Activated naive CD8-positive, alpha-beta T cell treated with anti-CD3 and anti-CD28 coated beads for 36 hours (primary cell): ENCODE measurements at regions not wholly inside any gene's neighbourhood (a gene's known extent, or its start where the extent isn't known, plus 50 kb on each side); places are given as distances from the start of the nearest gene placed in this dataset.

Experiments used
- DNase-seq: peaks from one replicate; pipeline ENCODE4 v3.0.0; 2021
- H3K27ac Mint-ChIP-seq: one replicate; pipeline ENCODE4 v1.8.0; 2022; ENCODE audit warnings: mild to moderate bottlenecking, moderate library complexity, mixed read lengths
- H3K27me3 Mint-ChIP-seq: one replicate; pipeline ENCODE4 v1.8.0; 2022; ENCODE audit warnings: mild to moderate bottlenecking, mixed read lengths
- H3K36me3 Mint-ChIP-seq: one replicate; pipeline ENCODE4 v1.8.0; 2021; ENCODE audit warnings: mild to moderate bottlenecking, mixed read lengths
- H3K4me1 Mint-ChIP-seq: one replicate; pipeline ENCODE4 v1.8.0; 2021; ENCODE audit warnings: mixed read lengths
- H3K4me3 Mint-ChIP-seq: one replicate; pipeline ENCODE4 v1.8.0; 2022; ENCODE audit warnings: mild to moderate bottlenecking, moderate library complexity, mixed read lengths
- H3K9me3 Mint-ChIP-seq: one replicate; pipeline ENCODE4 v1.8.0; 2022; ENCODE audit warnings: mixed read lengths

- Mint-ChIP-seq H3K9me3 (no peaks in the 10 kb centered on the region), H3K4me3 (no peak overlapping the region), H3K4me1 (no peaks in the 10 kb centered on the region)
Measured at GRCh38 chr7:18421297-18422002, 74.1 kb upstream of the HDAC9 start.

GRCh38 chr7:18425227-18425626, 70.3 kb upstream of the HDAC9 start:
- Mint-ChIP-seq H3K9me3 (no peaks in the 10 kb centered on the region), H3K4me3 (no peak overlapping the region), H3K4me1 (no peaks in the 10 kb centered on the region), H3K27me3 (no peaks in the 10 kb centered on the region), H3K36me3 (no peaks in the 10 kb centered on the region), H3K27ac (no peak overlapping the region)
- DNase-seq, result no peak

More at GRCh38 chr7:18421297-18422002, 74.1 kb upstream of the HDAC9 start:
- H3K27me3 Mint-ChIP-seq, result no peaks in the 10 kb centered on the region
- no peak for DNase-seq
- H3K27ac Mint-ChIP-seq, result no peak overlapping the region
- no peaks in the 10 kb centered on the region for H3K36me3 Mint-ChIP-seq

- Mint-ChIP-seq H3K36me3 (no peaks in the 10 kb centered on the region), H3K27ac (no peak overlapping the region), H3K27me3 (no peaks in the 10 kb centered on the region), H3K9me3 (no peaks in the 10 kb centered on the region), H3K4me1 (no peaks in the 10 kb centered on the region), H3K4me3 (no peak overlapping the region)
- DNase-seq, result no peak
Measured at GRCh38 chr7:18425838-18426445, 69.6 kb upstream of the HDAC9 start.

- DNase-seq, result no peak
- Mint-ChIP-seq H3K4me1 (no peaks in the 10 kb centered on the region), H3K36me3 (no peaks in the 10 kb centered on the region), H3K9me3 (no peaks in the 10 kb centered on the region), H3K27ac (no peak overlapping the region), H3K27me3 (no peaks in the 10 kb centered on the region), H3K4me3 (no peak overlapping the region)
Measured at GRCh38 chr7:18426564-18427226, 68.9 kb upstream of the HDAC9 start.

GRCh38 chr7:18429547-18429946, 66.0 kb upstream of the HDAC9 start:
- Mint-ChIP-seq H3K4me1 (no peaks in the 10 kb centered on the region), H3K27ac (no peak overlapping the region), H3K36me3 (no peaks in the 10 kb centered on the region), H3K9me3 (no peaks in the 10 kb centered on the region), H3K4me3 (no peak overlapping the region), H3K27me3 (no peaks in the 10 kb centered on the region)
- no peak for DNase-seq

GRCh38 chr7:18430810-18431209, 64.7 kb upstream of the HDAC9 start:
- Mint-ChIP-seq H3K9me3 (no peaks in the 10 kb centered on the region), H3K27me3 (no peaks in the 10 kb centered on the region), H3K27ac (no peak overlapping the region), H3K4me1 (no peaks in the 10 kb centered on the region), H3K4me3 (no peak overlapping the region), H3K36me3 (no peaks in the 10 kb centered on the region)
- no peak for DNase-seq

GRCh38 chr7:18434171-18434570, 61.4 kb upstream of the HDAC9 start:
- H3K36me3 Mint-ChIP-seq, result no peaks in the 10 kb centered on the region
- no peak for DNase-seq
- no peak overlapping the region for H3K27ac Mint-ChIP-seq
- no peak overlapping the region for H3K4me3 Mint-ChIP-seq
- no peaks in the 10 kb centered on the region for H3K9me3 Mint-ChIP-seq
- no peaks in the 10 kb centered on the region for H3K4me1 Mint-ChIP-seq
- no peaks in the 10 kb centered on the region for H3K27me3 Mint-ChIP-seq

GRCh38 chr7:18437101-18437500, 58.4 kb upstream of the HDAC9 start:
- H3K27me3 Mint-ChIP-seq, result no peaks in the 10 kb centered on the region
- no peak overlapping the region for H3K4me3 Mint-ChIP-seq
- H3K36me3 Mint-ChIP-seq, result no peaks in the 10 kb centered on the region
- no peak for DNase-seq
- no peaks in the 10 kb centered on the region for H3K4me1 Mint-ChIP-seq
- H3K27ac Mint-ChIP-seq, result no peak overlapping the region
- no peaks in the 10 kb centered on the region for H3K9me3 Mint-ChIP-seq

- Mint-ChIP-seq H3K4me3 (no peak overlapping the region), H3K36me3 (no peaks in the 10 kb centered on the region), H3K27me3 (no peaks in the 10 kb centered on the region), H3K27ac (no peak overlapping the region), H3K4me1 (no peaks in the 10 kb centered on the region), H3K9me3 (no peaks in the 10 kb centered on the region)
- DNase-seq, result no peak
Measured at GRCh38 chr7:18440934-18441333, 54.6 kb upstream of the HDAC9 start.

- H3K27me3 Mint-ChIP-seq, result no peaks in the 10 kb centered on the region
- no peak overlapping the region for H3K27ac Mint-ChIP-seq
- no peaks in the 10 kb centered on the region for H3K9me3 Mint-ChIP-seq
- H3K36me3 Mint-ChIP-seq, result no peaks in the 10 kb centered on the region
- DNase-seq, result no peak
- no peaks in the 10 kb centered on the region for H3K4me1 Mint-ChIP-seq
- H3K4me3 Mint-ChIP-seq, result no peak overlapping the region
Measured at GRCh38 chr7:18444826-18445225, 50.7 kb upstream of the HDAC9 start.

GRCh38 chr7:18445483-18445882, 50.1 kb upstream of the HDAC9 start:
- no peaks in the 10 kb centered on the region for H3K9me3 Mint-ChIP-seq
- H3K4me3 Mint-ChIP-seq, result no peak overlapping the region
- H3K27ac Mint-ChIP-seq, result no peak overlapping the region
- H3K4me1 Mint-ChIP-seq, result no peaks in the 10 kb centered on the region
- DNase-seq, result no peak
- H3K36me3 Mint-ChIP-seq, result no peaks in the 10 kb centered on the region
- no peaks in the 10 kb centered on the region for H3K27me3 Mint-ChIP-seq
